Middle frontal gyrus (tissue), 1 donor: ENCODE measurements at regions not wholly inside any gene's neighbourhood (a gene's known extent, or its start where the extent isn't known, plus 50 kb on each side); places are given as distances from the start of the nearest gene placed in this dataset.

Source experiments
- DNase-seq: peaks from one replicate; pipeline ENCODE4 v3.0.0-alpha.2; 2015; ENCODE audit warnings: low spot score; ENCODE audit errors: extremely low spot score

DNA sequence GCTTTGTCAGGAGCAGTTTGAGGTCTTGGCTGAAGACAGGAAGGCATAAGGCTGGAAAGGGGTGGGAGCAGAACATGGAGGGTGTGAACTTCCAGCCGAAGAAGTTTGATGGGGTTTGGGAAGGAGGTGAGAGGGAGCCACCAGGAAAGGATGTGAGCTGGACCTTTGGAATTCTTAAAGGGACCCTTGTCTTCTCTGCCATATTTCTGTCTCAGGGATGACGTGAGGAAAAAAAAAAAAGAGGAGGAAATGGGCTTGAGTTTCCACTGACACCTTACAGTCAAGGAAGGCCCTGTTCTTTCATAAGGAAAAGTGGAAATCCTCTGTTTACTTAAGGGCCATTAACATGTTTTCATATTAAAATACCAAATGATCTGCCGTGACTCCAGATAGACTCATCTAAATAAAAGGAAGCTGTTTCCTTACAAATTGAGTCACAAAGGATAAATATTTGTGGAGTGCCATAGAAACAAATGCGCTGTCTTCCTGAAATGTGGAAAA, 132.1 kb downstream of the PALM2AKAP2 start:
- DNase-seq = no peak

DNA sequence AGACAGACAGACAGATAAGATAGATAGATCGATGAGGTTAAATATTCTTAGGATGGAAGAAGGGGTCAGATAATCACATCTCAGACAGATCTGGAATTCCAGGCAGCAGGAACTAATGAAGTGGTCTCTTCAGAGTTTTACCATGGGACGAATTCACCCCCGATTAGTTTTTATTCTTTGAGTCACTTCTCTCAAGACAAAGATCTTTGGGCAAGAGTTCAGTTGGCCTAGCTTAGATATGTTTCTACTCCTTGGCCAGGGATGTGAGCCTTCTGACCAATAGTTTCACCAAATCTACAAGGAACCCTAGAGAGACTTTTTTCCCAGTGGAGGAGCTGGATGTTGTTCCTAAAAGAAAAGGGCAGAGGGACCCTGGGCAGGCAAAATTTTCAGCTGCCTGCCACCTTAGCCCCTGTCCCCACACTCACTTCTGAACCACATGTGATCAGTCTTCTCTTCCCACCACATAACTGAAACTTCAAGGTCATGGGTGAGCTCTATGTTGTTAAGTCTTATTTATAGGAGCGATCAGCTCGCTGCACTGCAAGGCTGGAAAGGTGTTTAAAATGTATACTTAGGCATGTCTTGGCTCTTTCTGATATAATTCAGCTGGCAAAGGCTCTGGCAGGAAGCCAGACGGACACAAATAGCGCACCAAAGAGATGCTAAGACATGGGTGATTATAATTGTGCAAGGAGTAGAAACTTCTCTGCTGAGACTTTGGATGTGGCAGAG, 132.9 kb downstream of the PALM2AKAP2 start:
- peak; percentile 33 for DNase-seq

DNA sequence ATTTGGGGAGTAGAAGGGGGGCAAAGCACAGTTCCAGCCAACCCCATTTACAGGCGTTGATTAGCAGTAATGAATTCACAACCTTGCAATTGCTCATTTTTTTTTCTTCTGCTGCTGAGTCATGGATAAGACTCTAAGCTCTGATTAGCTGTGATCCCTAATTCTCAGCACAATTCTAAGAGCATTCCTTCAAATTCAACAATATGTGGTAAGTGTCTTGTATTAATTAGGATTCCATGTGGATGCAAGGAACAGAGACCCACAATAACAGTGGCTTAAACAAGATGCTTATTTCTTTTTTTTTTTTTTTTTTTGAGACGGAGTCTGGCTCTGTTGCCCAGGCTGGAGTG, 133.4 kb downstream of the PALM2AKAP2 start:
- no peak for DNase-seq

DNA sequence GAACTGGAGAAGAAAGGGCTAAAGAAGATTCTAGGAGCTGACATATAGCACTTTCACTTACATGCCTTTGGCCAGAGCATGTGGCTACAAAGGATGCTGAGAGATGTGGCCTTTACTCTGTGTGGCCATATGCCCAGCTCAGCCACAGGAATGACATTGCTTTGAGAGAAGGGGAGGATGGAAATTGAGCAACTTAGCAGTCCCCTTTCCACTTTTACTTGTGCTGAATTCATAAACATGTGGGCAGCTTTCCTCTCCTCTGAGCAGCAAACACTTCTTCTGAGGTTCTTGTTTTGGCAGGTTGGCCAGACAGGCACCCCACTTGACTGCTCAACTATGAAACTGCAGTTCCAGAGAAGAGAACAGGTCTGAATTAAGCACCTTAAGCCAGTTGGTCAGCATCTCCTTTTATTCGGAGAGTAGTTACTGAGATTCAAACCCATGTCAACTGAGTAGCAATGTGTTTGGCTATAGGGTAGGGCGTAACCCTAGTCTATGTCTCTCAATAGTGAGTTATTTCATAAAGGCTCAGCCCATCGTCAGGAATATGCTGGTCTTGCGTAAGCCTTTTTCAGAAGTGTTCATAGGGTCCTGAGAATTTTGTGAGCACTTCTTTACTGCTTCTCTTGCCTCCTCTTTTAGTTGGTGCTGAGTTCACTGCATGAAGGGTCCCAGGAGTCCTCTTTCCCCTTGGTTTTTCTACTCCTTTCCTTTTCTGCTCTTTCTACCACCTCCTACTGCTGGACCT, 134.5 kb downstream of the PALM2AKAP2 start:
- DNase-seq = no peak

DNA sequence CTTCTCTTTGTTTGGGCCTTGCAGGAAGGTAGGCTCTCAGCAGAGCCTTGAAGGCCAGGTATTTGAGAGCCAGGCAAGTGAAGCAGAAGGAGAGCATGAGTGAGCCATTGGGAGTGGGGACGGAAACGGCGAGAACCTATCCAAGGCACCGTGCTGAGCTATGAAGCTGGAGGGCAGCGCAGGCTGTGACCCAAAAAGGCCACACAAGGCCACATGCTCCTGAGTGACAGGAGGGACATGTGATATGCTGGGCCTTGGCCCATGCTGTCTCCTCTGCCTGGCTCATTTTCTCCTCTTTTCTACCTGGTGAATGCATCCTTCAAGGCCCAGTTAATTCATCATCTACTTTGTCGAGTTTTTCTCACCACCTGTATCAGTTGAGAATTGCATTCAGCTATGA, 136.3 kb downstream of the PALM2AKAP2 start:
- no peak for DNase-seq

DNA sequence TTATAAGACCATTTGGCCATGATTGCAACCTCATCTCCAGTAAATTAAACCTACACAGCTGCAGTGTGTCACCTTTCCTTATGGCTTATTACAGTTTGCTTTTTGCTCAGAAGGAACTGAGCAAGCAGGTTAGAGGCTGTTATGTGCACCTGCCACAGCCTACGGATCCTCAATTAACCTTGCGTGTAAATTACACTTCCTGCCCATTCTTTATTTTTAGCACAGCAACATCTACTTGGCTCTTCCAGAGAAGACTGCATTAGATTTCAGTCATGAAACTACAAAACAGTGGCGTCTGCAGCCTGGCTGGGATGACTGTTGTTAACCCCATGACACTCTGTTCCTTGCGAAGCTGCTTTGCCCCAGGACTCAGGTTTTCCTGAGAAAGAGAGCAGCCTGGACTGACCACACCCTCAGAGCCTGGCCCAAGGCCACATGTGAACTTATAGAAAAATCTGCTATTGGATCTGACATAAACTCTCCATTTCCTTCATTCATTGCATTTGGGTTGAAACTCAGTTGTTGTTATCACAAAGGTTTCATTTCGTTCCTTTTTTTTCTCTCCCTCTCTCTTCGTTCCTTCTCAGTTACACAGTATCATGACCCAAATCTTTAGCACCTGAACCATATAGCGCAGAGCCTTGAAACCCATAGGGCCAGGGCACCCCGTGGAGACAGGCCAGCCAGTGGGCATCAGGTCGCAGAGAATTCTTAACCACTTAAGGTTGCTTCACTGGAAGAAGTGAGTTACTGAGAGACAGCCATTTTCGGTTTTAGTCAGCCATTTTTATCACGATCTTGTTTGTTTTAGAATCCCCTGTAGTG, 138.6 kb downstream of the PALM2AKAP2 start:
- no peak for DNase-seq

DNA sequence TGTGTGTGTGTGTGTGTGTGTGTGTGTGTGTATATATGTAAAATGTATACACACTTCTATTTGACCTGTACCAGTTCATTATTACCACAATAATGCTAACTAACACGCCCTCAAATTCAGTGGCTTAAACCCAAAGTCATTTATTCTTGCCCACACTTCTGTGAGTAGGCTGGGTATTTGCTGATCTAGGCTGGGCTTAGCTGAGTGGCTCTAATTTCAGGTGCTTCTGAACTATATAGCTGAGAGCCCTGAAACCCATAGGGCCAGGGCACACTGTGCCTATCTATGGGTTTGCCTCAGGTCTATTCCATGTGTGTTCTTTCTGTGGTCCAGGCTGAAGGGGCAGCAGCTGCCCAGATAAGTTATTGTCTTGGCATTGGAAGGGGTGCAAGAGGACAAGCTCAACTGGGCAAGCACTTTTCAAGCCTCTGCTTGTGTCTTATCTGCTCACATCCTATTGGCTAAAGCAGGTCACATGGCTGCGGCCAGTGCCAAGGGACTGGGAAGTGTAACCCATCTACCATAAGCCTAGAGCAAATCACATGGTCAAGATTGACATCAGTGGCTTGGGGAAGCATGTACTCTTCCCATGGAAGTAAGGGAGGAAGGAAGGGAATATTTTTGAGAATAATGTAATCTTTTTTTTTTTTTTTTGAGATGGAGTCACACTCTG, 139.9 kb downstream of the PALM2AKAP2 start:
- no peak for DNase-seq

DNA sequence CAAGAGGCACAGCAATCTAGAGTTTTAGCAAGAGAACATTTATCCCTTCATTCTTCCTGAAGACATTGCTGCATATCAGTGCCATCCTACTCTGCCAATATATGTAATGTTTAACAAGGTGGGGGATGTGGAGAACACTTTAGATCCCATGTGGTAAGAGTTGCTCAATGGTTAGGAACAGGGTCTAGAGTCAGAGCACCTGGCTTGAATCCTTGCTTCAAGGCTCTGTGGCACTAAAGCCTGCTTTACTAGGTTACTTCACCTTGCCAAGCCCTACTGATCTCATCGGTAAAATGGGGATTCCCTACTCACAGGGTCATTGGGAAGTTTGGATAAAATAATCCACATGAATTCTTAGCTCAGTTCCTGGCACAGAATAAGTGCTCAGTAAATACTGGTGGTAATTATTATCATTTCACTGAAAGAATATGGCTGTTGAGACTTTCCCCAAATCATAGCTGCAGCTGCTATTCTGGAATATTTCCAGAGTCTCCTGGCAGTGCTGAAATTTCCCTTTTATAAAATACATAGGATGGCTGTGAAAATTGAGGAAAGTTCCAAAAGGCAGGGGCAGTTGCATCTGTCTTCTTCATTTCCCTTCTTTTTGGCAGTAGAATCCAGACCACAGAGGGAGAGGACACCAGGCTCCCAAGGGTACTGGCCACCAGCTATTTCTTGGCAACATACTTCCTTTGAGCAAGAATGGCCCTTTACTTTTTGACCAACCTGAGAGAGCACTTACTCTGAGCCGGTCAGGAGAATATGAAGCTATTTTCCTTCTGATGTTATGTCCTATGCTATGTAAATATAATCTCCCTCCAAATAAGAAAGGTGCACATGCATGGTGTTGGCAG, 142.8 kb downstream of the PALM2AKAP2 start:
- no peak for DNase-seq

DNA sequence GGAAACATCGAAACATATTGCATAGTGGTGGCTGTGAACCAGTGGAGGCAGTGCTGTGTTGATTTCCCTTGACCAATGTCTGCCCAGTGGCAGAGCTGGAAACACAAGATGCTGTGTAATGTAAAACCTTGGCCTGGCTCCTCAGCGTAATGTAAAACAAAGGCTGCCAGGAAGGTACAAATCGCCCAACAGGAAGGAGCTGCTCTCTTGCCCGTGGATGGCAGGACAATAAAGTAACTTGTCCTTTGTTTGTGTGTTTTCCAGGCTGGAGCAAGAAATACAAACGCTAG, 143.4 kb downstream of the PALM2AKAP2 start:
- DNase-seq = no peak

DNA sequence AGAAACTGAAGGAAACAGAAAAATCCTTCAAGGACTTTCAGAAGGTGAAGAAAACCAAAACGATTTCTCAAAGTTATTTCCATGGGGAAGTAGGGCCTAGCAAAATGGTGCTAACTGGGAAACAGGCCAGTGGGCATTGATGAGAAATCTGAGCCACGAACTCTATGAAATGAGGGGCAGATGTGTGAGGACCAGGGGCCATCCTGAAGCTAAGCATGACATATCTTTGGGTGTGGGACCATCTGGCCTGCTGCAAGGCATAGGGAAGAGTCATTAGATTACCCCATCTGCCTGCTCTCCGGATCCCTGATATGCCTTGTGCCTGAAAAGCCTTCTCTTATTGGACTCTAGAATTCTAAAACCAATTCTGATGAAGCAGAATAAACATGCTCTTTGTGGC, 143.8 kb downstream of the PALM2AKAP2 start:
- DNase-seq = no peak

DNA sequence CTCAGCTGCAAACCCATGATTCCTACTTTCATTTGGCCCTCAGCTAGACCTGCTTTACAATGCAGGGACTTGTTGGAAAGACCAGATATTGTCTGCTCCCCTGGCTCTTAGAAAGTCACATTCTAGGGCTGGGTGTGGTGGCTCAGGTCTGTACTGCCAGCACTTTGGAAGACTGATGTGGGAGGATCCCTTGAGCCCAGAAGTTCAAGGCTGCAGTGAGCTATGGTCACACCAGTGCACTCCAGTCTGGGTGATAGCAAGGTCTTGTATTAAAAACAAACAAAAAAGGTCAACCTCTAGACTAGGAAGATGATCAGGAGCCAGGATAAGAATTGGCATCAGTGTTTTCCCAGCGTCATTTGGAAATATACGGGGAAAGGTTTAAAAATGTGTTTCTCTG, 145.8 kb downstream of the PALM2AKAP2 start:
- no peak for DNase-seq

DNA sequence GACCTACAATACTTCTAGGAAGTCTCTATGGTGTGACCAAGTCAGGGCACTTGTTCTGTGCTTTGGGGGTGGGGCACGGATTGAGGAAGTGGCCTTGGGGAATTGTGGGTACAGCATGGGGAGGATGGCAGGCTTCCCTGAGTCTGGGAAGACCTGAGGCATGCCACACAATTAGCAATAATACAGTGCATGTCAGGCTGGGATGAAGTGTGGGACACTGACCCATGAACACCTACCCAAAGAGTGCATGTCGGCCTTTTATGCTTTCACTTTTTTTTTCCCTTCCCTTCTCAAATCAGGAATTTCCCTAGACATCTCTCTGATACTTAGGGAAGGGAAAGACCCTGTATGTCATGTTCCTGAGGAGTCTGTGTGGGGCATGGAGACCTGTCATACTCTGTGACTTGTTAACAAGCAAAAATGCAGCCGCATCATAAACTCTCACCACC, 146.4 kb downstream of the PALM2AKAP2 start:
- no peak for DNase-seq

DNA sequence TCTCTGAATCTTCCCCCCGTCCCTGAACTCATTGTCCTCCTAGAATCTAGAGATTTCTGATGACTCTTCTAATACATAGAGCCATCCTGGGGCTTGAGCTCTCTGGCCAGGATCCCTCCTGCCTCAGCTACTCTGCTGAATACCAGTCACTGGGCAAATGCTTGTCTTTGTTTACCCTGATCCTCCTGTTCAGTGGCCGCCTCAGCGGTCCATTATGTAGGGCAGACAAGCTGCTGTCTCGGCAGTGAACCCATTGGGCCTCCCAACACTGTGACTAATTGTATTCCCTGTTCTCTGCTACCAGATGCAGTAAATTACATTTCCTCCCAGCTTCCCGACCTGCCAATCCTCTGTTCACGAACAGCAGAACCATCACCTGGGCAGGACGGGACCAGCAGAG, 151.6 kb downstream of the PALM2AKAP2 start:
- DNase-seq = no peak

DNA sequence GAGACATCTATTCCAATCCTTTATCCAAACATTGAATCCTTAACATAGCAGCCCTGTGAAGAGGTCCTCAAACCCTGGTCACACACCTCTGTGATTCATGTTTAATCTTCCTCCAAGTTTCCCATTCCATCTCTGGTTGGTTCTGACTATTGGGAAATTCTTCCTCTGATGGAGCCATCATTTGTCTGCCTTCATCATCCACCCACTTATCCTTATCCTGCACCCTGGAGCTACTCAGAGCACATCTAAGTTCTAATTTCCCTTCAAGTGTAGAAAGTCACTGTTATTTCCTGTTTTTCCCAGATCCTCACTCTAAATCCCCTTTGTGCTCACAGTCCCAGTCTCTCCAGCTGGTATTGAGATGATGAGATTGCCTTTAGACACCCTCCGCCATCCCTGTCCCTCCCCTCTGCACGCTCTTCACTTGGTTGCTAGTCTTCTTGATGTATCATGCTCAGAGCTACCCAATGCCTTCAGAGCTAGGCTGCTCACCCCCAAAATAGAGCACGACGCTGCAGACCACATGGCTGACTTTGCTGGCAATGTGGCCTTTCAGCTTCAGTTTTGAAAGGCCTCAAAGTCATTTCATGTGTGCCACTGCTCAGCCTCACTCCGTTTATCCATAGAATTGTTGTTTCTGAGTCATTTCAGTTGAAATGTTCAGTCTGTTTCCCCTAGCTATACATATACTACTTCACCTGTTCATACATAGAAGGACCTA, 154.3 kb downstream of the PALM2AKAP2 start:
- no peak for DNase-seq

DNA sequence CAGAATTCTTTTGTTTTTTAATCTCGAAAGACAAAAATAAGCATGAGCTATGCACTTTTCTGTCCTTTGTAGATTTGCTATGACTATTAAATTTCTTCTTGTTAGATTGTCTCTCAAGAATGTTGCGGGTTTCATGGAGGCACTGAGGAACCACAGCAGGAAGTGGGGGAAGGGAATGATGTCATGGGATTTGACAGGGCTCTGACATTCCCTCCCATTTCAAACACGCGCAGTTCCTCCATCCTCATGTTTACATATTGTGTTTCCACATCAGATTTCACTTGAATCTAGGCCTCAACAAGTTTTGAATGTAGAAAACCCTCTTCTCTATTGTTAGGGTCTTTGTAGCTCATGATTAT, 154.8 kb downstream of the PALM2AKAP2 start:
- DNase-seq = no peak

DNA sequence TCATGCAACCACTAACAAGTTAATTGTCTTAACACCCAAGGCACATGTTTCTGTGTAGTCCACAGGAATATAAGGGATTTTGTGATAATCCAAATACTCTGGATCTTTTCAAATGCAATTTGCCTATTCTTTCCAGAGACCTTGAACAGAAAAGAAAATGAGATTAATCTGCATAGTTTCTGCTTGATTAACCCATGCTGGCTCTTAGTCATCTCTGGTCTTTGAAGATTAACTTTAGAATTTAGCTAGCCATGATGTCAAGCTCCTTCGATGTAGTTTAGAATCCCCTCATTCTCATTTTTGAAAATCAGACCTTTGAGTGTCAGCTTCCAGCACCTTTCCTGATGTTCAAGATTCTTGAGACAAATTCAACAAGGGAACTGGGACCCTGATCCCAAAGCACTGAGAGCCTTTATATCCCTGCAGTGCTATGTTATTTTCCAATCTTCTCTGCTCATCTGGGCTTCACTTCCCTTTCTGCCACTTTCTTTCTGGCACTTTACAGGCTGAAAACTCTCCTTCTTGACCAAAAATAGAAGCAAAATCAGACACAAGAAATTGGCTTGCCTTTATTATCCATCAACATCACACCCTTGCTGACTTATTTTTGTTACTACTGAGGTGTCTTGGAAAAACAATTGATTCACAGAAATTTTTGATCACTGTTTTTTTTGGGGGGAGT, 155.5 kb downstream of the PALM2AKAP2 start:
- DNase-seq = no peak

DNA sequence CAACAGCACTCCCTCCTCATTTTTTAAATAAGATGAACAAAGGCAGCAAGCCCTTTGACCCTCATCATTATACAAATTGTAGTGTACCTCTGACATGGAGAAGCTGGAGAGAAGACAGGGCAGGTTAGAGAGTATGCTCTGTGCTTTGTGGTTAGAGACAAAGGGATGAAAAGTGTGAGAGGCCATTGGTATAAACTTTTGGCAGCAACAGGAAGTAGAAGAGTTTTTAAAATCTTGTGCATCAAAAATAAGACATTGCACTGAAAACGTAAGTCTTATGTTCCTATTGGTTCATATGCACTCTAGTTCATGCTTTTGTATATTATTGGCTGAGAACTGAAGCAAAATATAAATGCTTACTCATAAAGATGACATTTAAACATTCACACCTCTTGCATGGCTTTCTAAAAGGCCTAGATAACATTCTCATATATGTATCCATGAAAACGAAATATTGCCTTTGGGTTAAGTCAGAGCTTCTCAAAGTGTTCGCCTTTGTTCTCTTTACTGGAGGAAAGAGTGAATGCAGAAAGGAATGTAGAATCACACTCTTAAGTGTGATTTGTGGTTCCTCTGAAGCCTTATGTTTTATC, 158.0 kb downstream of the PALM2AKAP2 start:
- DNase-seq = no peak

DNA sequence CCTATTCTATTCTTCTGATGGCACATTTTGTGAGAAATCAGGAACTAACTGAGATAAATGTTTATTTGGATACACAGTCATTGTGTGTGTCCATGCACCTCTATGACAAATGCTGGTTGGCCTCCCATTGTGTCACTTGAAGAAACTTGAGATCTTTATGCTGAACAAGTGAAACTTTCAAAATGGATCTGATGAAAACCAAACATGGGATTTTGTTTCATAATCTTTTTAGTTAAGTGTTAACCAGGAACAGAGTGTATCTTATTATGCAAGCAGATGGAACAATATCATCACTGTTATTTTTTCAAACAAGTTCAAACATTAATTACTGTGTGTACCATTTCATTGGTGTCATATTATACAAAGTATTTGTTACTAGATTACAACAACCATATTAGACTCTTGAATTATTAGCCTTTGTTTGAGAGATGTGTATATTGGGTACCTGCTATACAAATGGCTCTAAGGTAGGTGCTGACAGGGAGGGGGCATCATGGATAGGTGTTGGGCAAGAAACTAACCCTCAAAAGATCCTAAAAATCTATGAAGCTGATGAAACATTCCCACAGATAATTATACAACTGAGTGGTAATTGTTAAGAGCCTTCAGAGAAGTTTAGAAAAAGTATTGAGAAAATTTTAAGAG, 159.8 kb downstream of the PALM2AKAP2 start:
- no peak for DNase-seq

DNA sequence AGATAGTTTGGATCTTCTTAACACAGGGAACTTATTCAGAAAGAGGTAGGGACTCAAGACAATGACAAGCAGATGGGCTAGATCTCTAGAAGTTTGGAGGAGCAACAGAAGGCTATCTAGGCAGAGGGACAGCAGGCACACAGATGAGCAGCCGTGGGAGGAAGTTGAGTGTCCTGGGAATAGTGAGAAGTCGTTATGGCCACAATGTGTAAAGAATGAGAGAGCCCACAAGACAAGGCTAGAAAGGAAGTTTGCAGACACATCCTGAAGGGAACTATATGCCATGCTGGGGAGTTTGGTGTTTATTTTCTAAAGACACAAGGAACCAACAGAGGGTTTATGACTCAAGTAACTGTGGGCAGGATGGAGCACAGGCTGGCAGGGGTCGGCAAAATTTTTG, 160.6 kb downstream of the PALM2AKAP2 start:
- no peak for DNase-seq
